ENCODE measurements at regions not wholly inside any gene's neighbourhood (a gene's known extent, or its start where the extent isn't known, plus 50 kb on each side); places are given as distances from the start of the nearest gene placed in this dataset.

GRCh38 chr2:204329016-204329415, 216.3 kb upstream of the PARD3B start (continued):
- TF ChIP-seq TSHZ1 (tag by site-specific recombination; IDR thresholded peaks at IDR 0.05; ENCODE audit: borderline replicate concordance) (no peak), ZNF555 (tag by site-specific recombination; conservative IDR thresholded peaks at IDR 0.05) (no peak), PRDM6 (tag by site-specific recombination; IDR thresholded peaks at IDR 0.05) (no peak), ZNF202 (tag by site-specific recombination; IDR thresholded peaks at IDR 0.05; ENCODE audit: borderline replicate concordance) (no peak), ELK4 (IDR thresholded peaks at IDR 0.05; ENCODE audit: borderline replicate concordance, low read depth, low read length) (no peak)
- TF ChIP-seq, protein P1, sequence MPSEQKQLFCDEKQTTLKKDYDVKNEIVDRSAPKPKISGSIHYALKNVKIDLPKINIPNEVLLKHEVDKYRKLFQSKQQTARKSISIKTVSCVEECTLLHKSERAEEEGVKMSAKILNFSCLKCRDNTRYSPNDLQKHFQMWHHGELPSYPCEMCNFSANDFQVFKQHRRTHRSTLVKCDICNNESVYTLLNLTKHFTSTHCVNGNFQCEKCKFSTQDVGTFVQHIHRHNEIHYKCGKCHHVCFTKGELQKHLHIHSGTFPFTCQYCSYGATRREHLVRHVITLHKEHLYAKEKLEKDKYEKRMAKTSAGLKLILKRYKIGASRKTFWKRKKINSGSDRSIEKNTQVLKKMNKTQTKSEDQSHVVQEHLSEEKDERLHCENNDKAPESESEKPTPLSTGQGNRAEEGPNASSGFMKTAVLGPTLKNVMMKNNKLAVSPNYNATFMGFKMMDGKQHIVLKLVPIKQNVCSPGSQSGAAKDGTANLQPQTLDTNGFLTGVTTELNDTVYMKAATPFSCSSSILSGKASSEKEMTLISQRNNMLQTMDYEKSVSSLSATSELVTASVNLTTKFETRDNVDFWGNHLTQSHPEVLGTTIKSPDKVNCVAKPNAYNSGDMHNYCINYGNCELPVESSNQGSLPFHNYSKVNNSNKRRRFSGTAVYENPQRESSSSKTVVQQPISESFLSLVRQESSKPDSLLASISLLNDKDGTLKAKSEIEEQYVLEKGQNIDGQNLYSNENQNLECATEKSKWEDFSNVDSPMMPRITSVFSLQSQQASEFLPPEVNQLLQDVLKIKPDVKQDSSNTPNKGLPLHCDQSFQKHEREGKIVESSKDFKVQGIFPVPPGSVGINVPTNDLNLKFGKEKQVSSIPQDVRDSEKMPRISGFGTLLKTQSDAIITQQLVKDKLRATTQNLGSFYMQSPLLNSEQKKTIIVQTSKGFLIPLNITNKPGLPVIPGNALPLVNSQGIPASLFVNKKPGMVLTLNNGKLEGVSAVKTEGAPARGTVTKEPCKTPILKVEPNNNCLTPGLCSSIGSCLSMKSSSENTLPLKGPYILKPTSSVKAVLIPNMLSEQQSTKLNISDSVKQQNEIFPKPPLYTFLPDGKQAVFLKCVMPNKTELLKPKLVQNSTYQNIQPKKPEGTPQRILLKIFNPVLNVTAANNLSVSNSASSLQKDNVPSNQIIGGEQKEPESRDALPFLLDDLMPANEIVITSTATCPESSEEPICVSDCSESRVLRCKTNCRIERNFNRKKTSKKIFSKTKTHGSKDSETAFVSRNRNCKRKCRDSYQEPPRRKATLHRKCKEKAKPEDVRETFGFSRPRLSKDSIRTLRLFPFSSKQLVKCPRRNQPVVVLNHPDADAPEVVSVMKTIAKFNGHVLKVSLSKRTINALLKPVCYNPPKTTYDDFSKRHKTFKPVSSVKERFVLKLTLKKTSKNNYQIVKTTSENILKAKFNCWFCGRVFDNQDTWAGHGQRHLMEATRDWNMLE (tag by site-specific recombination; conservative IDR thresholded peaks at IDR 0.05; ENCODE audit: low read depth), result no peak

GRCh38 chr2:204329532-204329931, 215.7 kb upstream of the PARD3B start:
- CTCF ChIA-PET, result no interaction called here
- TF ChIP-seq GLI4 (tag by site-specific recombination; IDR thresholded peaks at IDR 0.05) (no peak), ZNF449 (tag by site-specific recombination; IDR thresholded peaks at IDR 0.05) (no peak), ZNF37A (tag by site-specific recombination; IDR thresholded peaks at IDR 0.05) (no peak), PBX3 (CRISPR knock-in tag; IDR thresholded peaks at IDR 0.05) (no peak), ZNF629 (tag by site-specific recombination; IDR thresholded peaks at IDR 0.05) (no peak), ZNF513 (tag by site-specific recombination; IDR thresholded peaks at IDR 0.05) (no peak), ZNF560 (tag by site-specific recombination; IDR thresholded peaks at IDR 0.05; ENCODE audit: borderline replicate concordance) (no peak), ZNF114 (tag by site-specific recombination; IDR thresholded peaks at IDR 0.05) (no peak)

More at GRCh38 chr2:204329532-204329931, 215.7 kb upstream of the PARD3B start:
- H3K4me1 ChIP-seq (ENCODE audit: control insufficient read depth, insufficient read depth, low read length), result no peaks in the 10 kb centered on the region
- POLR2A ChIA-PET, result no interaction called here
- no peaks in the 10 kb centered on the region for H3K36me3 ChIP-seq (ENCODE audit: control insufficient read depth in 2 of 2, insufficient read depth in 1 of 2, low read length in 2 of 2)
- no peaks in the 10 kb centered on the region for H3K9me3 ChIP-seq (ENCODE audit: control insufficient read depth, insufficient read depth, low read depth, low read length)
- no peak overlapping the region for H3K4me3 ChIP-seq (ENCODE audit: low read depth, low read length)
- no peak overlapping the region for H3K27ac ChIP-seq (ENCODE audit: extremely low read depth, low read depth, low read length)

Data from HEK293 (cell line).